IMR-90 (cell line): ENCODE measurements at regions not wholly inside any gene's neighbourhood (a gene's known extent, or its start where the extent isn't known, plus 50 kb on each side); places are given as distances from the start of the nearest gene placed in this dataset.

Experiments
- ATAC-seq: fragments of 200-7000 bp; cut with Tn5 transposase; 2 replicates; pipeline ENCODE4 v1.9.1; 2020; ENCODE audit warnings: low read depth, mild to moderate bottlenecking, moderate library complexity
- BruUV-seq: library from RNA; stranded (reverse); fragments of 400-500 nt; replicated peaks from 2 replicates; lab custom pipeline; 2021; lab: Mats Ljungman, UMichigan
- CTCF ChIA-PET: fragments of 300-600 bp; formaldehyde crosslinking; extraction: SDS; loops from one replicate; lab custom pipeline; 2021; ENCODE audit warnings: antibody characterized with exemption; lab: Yijun Ruan, JAX
- POLR2A ChIA-PET: fragments of 300-600 bp; sonication (Branson Sonifier 250); formaldehyde crosslinking; loops from one replicate; lab custom pipeline; 2022; ENCODE audit warnings: antibody characterized with exemption; ENCODE audit not compliant: unreplicated experiment; lab: Charles Lee
- DNase-seq: peaks from one replicate; pipeline ENCODE4 v3.0.0; 2013
- H2AFZ ChIP-seq: replicated peaks from 2 replicates; pipeline ENCODE3; 2013; ENCODE audit warnings: low read length, mild to moderate bottlenecking; ENCODE audit not compliant: poor library complexity
- H2AK5ac ChIP-seq: 2 replicates; pipeline ENCODE4 v1.6.1; 2013; ENCODE audit warnings: low read depth, low read length, inconsistent platforms
- H2AK9ac ChIP-seq: replicated peaks from 2 replicates; pipeline ENCODE3; 2013; ENCODE audit warnings: mild to moderate bottlenecking, low read depth, low read length, moderate library complexity; ENCODE audit not compliant: poor library complexity
- H2BK120ac ChIP-seq: 2 replicates; pipeline ENCODE4 v1.6.1; 2013; ENCODE audit warnings: low read depth, low read length, inconsistent platforms
- H2BK15ac ChIP-seq: 3 replicates; pipeline ENCODE4 v1.6.1; 2013; ENCODE audit warnings: low read depth, low read length, inconsistent platforms
- H2BK20ac ChIP-seq: 2 replicates; pipeline ENCODE4 v1.6.1; 2013; ENCODE audit warnings: low read depth, mild to moderate bottlenecking, inconsistent platforms, low read length, moderate library complexity
- H2BK5ac ChIP-seq: 2 replicates; pipeline ENCODE4 v1.6.1; 2013; ENCODE audit warnings: mild to moderate bottlenecking, low read depth, low read length, inconsistent platforms; ENCODE audit not compliant: poor library complexity, severe bottlenecking
- H3K14ac ChIP-seq: replicated peaks from 2 replicates; pipeline ENCODE4 v1.6.1; 2013; ENCODE audit warnings: low read depth, low read length, inconsistent platforms
- H3K18ac ChIP-seq: 2 replicates; pipeline ENCODE4 v1.6.1; 2013; ENCODE audit warnings: low read depth, low read length, control low read depth
- H3K23ac ChIP-seq: 2 replicates; pipeline ENCODE4 v1.6.1; 2013; ENCODE audit warnings: low read depth, low read length, inconsistent platforms
- H3K27ac ChIP-seq: 2 replicates; pipeline ENCODE4 v1.5.1; 2013; ENCODE audit warnings: mild to moderate bottlenecking, control low read depth, low read length; ENCODE audit not compliant: insufficient read depth
- H3K27me3 ChIP-seq: 2 replicates; pipeline ENCODE4 v1.6.1; 2013; ENCODE audit warnings: low read length; ENCODE audit not compliant: control insufficient read depth, insufficient read depth
- H3K36me3 ChIP-seq: 2 replicates; pipeline ENCODE4 v1.6.1; 2013; ENCODE audit warnings: low read length, mixed read lengths; ENCODE audit not compliant: control insufficient read depth, insufficient read depth
- H3K4ac ChIP-seq: 2 replicates; pipeline ENCODE4 v1.6.1; 2013; ENCODE audit warnings: low read depth, low read length, inconsistent platforms
- H3K4me1 ChIP-seq: 2 replicates; pipeline ENCODE4 v1.6.1; 2013; ENCODE audit warnings: low read length, mixed read lengths; ENCODE audit not compliant: control insufficient read depth, insufficient read depth
- H3K4me2 ChIP-seq: 2 replicates; pipeline ENCODE4 v1.6.1; 2013; ENCODE audit warnings: low read depth, mild to moderate bottlenecking, control low read depth, low read length, moderate library complexity
- H3K4me3 ChIP-seq: 2 replicates; pipeline ENCODE4 v1.5.1; 2013; ENCODE audit warnings: low read depth, mild to moderate bottlenecking, control low read depth, low read length, moderate library complexity; ENCODE audit not compliant: insufficient read depth
- H3K56ac ChIP-seq: 2 replicates; pipeline ENCODE4 v1.6.1; 2013; ENCODE audit warnings: low read length, inconsistent platforms; ENCODE audit not compliant: insufficient read depth; ENCODE audit errors: extremely low read depth
- H3K79me1 ChIP-seq, 2 experiments: 2 replicates each; pipeline ENCODE4 v1.6.1; 2013; ENCODE audit warnings: low read length in 2 of 2, inconsistent platforms in 1 of 2, low read depth in 1 of 2
- H3K9ac ChIP-seq: 2 replicates; pipeline ENCODE4 v1.6.1; 2013; ENCODE audit warnings: low read depth, low read length, control low read depth
- H3K9me1 ChIP-seq: 2 replicates; pipeline ENCODE4 v1.6.1; 2013; ENCODE audit warnings: low read length, inconsistent platforms; ENCODE audit not compliant: insufficient read depth
- H3K9me3 ChIP-seq: 2 replicates; pipeline ENCODE4 v1.6.1; 2013; ENCODE audit warnings: low read length; ENCODE audit not compliant: control insufficient read depth, insufficient read depth
- H4K20me1 ChIP-seq: 2 replicates; pipeline ENCODE4 v1.6.1; 2013; ENCODE audit warnings: low read length, inconsistent platforms; ENCODE audit not compliant: insufficient read depth
- H4K5ac ChIP-seq: 2 replicates; pipeline ENCODE4 v1.6.1; 2013; ENCODE audit warnings: mild to moderate bottlenecking, low read depth, low read length, control low read depth
- H4K8ac ChIP-seq, 2 experiments: 2 replicates each; pipeline ENCODE4 v1.6.1; 2013; ENCODE audit warnings: low read depth in 2 of 2, low read length in 2 of 2, control low read depth in 1 of 2, inconsistent platforms in 1 of 2
- H4K91ac ChIP-seq: 2 replicates; pipeline ENCODE4 v1.6.1; 2013; ENCODE audit warnings: low read depth, low read length, inconsistent platforms; ENCODE audit not compliant: insufficient read depth
- BHLHE40 ChIP-seq: fragments of 150-350 bp; IDR thresholded peaks from 2 replicates; pipeline ENCODE4 v1.6.1; 2016; ENCODE audit warnings: mild to moderate bottlenecking, low read depth, low read length
- CTCF ChIP-seq: conservative IDR thresholded peaks from 2 replicates; pipeline ENCODE4 v1.5.1; 2012; ENCODE audit warnings: mild to moderate bottlenecking, low read depth, low read length, improper control_type of control experiment
- ELK1 ChIP-seq: fragments of 150-350 bp; IDR thresholded peaks from 2 replicates; pipeline ENCODE4 v1.6.1; 2016; ENCODE audit warnings: low read depth, mild to moderate bottlenecking, low read length, moderate library complexity, borderline replicate concordance
- FOS ChIP-seq: fragments of 150-350 bp; IDR thresholded peaks from 2 replicates; pipeline ENCODE4 v1.6.1; 2016; ENCODE audit warnings: low read depth, low read length
- MAFK ChIP-seq: IDR thresholded peaks from 2 replicates; pipeline ENCODE4 v1.6.1; 2012; ENCODE audit warnings: low read depth, low read length, improper control_type of control experiment
- MXI1 ChIP-seq: IDR thresholded peaks from 2 replicates; pipeline ENCODE4 v1.6.1; 2012; ENCODE audit warnings: low read depth, mild to moderate bottlenecking, low read length, moderate library complexity, borderline replicate concordance
- POLR2A ChIP-seq: IDR thresholded peaks from 2 replicates; pipeline ENCODE4 v1.6.1; 2012; ENCODE audit warnings: mild to moderate bottlenecking, low read depth, low read length
- RAD21 ChIP-seq: IDR thresholded peaks from 2 replicates; pipeline ENCODE4 v1.6.1; 2012; ENCODE audit warnings: low read length, improper control_type of control experiment
- RFX5 ChIP-seq: IDR thresholded peaks from 2 replicates; pipeline ENCODE4 v1.8.0; 2012; ENCODE audit warnings: low read depth, mild to moderate bottlenecking, low read length, moderate library complexity
- USF2 ChIP-seq: fragments of 150-350 bp; IDR thresholded peaks from 2 replicates; pipeline ENCODE4 v1.6.1; 2017; ENCODE audit warnings: mild to moderate bottlenecking, antibody characterized with exemption, low read length, low read depth
- WGBS, 2 experiments: methylation state at CpG; one replicate each; pipeline versions ENCODE4 v1.1.5 to v1.1.7; 2013; ENCODE audit warnings: missing lambda C conversion rate in 2 of 2; ENCODE audit not compliant: insufficient read length in 1 of 2; ENCODE audit errors: extremely low coverage in 2 of 2; 5-methylcytosine and 5-hydroxymethylcytosine counted together
- dilution Hi-C: fragments of 300-500 bp; cut with HindIII; formaldehyde crosslinking; loops from one replicate; pipeline ENCODE4 v1.14.3; 2018; ENCODE audit warnings: low sequenced_read_pairs; ENCODE audit not compliant: unreplicated experiment
- in situ Hi-C: fragments of 300-500 bp; cut with MboI; formaldehyde crosslinking; loops from 3 replicates; pipeline ENCODE4 v1.14.3; 2019; ENCODE audit warnings: low sequenced_read_pairs, inconsistent platforms, mixed read lengths
- intact Hi-C: fragments of 100-400 bp; cut with micrococcal nuclease; formaldehyde crosslinking; loops from 2 replicates; pipeline ENCODE4 v1.10.0; 2022

- no peaks in the 10 kb centered on the region for H3K9me1 ChIP-seq
Measured at GRCh38 chr12:94841177-94841576, 162.3 kb downstream of the NDUFA12 start.

More at GRCh38 chr12:94841177-94841576, 162.3 kb downstream of the NDUFA12 start:
- H3K23ac ChIP-seq = no peak overlapping the region
- H2BK15ac ChIP-seq = no peak overlapping the region
- H2BK5ac ChIP-seq = no peak overlapping the region
- H2BK120ac ChIP-seq = no peak overlapping the region
- ChIA-PET POLR2A (no interaction called here), CTCF (interaction anchor here (0.6 kb wide), 1 partner anchor 123 kb away, joined by 3 read pairs; no protein-coding TSS in a partner anchor)
- no peak overlapping the region for H4K8ac ChIP-seq
- H3K4me1 ChIP-seq = peaks cover 3% of the 10 kb centered on the region
- H4K91ac ChIP-seq = no peak overlapping the region
- H3K18ac ChIP-seq = no peak overlapping the region
- intact Hi-C loops (no loop called here), in situ Hi-C loops (no loop called here), dilution Hi-C loops (no loop called here)
- no peak overlapping the region for H2AK5ac ChIP-seq
- no peaks in the 10 kb centered on the region for H4K20me1 ChIP-seq
- H3K36me3 ChIP-seq = no peaks in the 10 kb centered on the region
- TF ChIP-seq ELK1 = no peak
- no peak for TF ChIP-seq RAD21
- no peak for TF ChIP-seq FOS
- TF ChIP-seq CTCF = no peak
- TF ChIP-seq BHLHE40 = no peak
- TF ChIP-seq MXI1 = no peak
- TF ChIP-seq USF2 = no peak
- TF ChIP-seq RFX5 = no peak
- TF ChIP-seq POLR2A = no peak
- TF ChIP-seq MAFK = no peak
- H3K9ac ChIP-seq = no peak overlapping the region
- no CpG with 5 or more reads among the region's 3 CpGs for WGBS, 2 experiments
- no peak overlapping the region for H3K56ac ChIP-seq
- H3K14ac ChIP-seq = no peak overlapping the region
- no peak overlapping the region for H4K5ac ChIP-seq
- H3K4me2 ChIP-seq = no peak overlapping the region
- DNase-seq (no peak), ATAC-seq (no peak)
- no peak overlapping the region for H2AK9ac ChIP-seq
- H2BK20ac ChIP-seq = no peak overlapping the region
- no peak overlapping the region for H3K27ac ChIP-seq
- no peaks in the 10 kb centered on the region for H3K9me3 ChIP-seq
- no peak overlapping the region for H3K4ac ChIP-seq
- H2AFZ ChIP-seq = no peak overlapping the region
- H3K27me3 ChIP-seq = peaks cover 5% of the 10 kb centered on the region
- H3K4me3 ChIP-seq = no peak overlapping the region
- H3K79me1 ChIP-seq = no peaks in the 10 kb centered on the region
- BruUV-seq = no TSS peak
